ENCODE measurements at regions not wholly inside any gene's neighbourhood (a gene's known extent, or its start where the extent isn't known, plus 50 kb on each side); places are given as distances from the start of the nearest gene placed in this dataset.

DNA sequence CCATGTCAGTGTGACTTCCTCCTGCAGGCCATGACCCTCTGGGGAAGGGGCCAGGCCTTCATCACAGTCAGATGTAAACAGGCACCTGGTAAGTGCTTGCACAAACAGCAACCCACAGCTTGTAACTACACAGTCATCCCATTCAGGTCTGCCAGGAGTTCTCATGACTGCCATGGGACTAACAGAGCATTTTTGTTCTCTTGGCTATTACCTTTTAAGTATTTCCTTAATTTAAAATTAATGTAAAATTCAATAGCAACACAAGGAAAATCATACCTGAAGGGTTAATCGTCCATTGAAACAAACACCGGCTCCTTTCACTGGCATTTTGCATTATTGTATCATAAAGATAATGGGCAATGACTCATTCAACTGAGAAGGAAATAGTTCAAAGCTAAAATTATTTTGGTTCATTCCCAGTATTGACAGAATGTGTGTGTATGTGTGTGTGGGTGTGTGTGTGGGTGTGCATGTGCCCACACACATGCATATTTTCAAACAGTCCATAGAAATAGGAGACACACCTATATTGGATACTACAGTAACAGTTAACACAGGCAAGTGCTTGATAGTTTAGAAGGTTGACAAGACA is 307.9 kb downstream of the WDR11 start:
- Histone ChIP-seq H2AFZ (ENCODE audit: low read depth, low read length) (no peak overlapping the region), H3K9ac (ENCODE audit: low read length) (no peak overlapping the region), H3F3A (ENCODE audit: insufficient read depth, low read length, poor library complexity, severe bottlenecking) (no peaks in the 10 kb centered on the region), H3K9me2 (ENCODE audit: insufficient read depth, low read length) (no peaks in the 10 kb centered on the region), H3K27me3 (ENCODE audit: insufficient read depth, low read depth, low read length) (no peaks in the 10 kb centered on the region), H3K4me2 (ENCODE audit: low read length) (no peak overlapping the region), H3K36me3 (ENCODE audit: insufficient read depth, low read length) (no peaks in the 10 kb centered on the region), H3K79me2 (replicated peaks; ENCODE audit: insufficient read depth, low read length) (no peaks in the 10 kb centered on the region), H4K20me1 (ENCODE audit: insufficient read depth) (no peaks in the 10 kb centered on the region), H3K4me3 (ENCODE audit: low read length) (no peak overlapping the region), H3K9me3 (ENCODE audit: low read length) (no peaks in the 10 kb centered on the region), H3K27ac (ENCODE audit: low read length) (no peak overlapping the region)
- TF ChIP-seq TAF1 (IDR thresholded peaks at IDR 0.05; ENCODE audit: low read depth) (no peak), EZH2 (IDR thresholded peaks at IDR 0.05; ENCODE audit: borderline replicate concordance, insufficient read depth, low read length, poor library complexity, severe bottlenecking) (no peak), EP300 (conservative IDR thresholded peaks at IDR 0.05; ENCODE audit: poor library complexity, severe bottlenecking) (no peak)
- TF ChIP-seq, protein P1, sequence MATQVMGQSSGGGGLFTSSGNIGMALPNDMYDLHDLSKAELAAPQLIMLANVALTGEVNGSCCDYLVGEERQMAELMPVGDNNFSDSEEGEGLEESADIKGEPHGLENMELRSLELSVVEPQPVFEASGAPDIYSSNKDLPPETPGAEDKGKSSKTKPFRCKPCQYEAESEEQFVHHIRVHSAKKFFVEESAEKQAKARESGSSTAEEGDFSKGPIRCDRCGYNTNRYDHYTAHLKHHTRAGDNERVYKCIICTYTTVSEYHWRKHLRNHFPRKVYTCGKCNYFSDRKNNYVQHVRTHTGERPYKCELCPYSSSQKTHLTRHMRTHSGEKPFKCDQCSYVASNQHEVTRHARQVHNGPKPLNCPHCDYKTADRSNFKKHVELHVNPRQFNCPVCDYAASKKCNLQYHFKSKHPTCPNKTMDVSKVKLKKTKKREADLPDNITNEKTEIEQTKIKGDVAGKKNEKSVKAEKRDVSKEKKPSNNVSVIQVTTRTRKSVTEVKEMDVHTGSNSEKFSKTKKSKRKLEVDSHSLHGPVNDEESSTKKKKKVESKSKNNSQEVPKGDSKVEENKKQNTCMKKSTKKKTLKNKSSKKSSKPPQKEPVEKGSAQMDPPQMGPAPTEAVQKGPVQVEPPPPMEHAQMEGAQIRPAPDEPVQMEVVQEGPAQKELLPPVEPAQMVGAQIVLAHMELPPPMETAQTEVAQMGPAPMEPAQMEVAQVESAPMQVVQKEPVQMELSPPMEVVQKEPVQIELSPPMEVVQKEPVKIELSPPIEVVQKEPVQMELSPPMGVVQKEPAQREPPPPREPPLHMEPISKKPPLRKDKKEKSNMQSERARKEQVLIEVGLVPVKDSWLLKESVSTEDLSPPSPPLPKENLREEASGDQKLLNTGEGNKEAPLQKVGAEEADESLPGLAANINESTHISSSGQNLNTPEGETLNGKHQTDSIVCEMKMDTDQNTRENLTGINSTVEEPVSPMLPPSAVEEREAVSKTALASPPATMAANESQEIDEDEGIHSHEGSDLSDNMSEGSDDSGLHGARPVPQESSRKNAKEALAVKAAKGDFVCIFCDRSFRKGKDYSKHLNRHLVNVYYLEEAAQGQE (IDR thresholded peaks at IDR 0.05; ENCODE audit: borderline replicate concordance) = no peak

DNA sequence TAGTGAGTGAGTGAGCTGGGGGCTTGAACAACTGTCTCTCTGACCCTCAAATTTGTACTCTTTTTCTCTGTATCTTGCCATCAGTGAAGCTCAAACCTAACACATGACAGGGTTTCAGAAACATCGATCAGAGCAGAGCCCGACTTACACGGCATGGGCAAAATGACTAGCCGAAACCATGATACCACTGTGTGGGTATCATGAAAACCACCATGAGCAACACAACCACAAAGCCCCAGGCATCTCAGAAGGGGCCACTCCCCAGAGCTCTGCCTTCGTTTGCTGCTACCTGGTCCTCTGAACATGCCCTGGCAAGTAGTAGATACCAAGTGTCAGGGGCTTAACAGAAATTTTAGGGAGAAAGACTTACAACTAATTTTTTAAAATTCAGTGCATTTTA is 308.5 kb downstream of the WDR11 start:
- TF ChIP-seq RAD21 (conservative IDR thresholded peaks at IDR 0.05) (no peak), EP300 (conservative IDR thresholded peaks at IDR 0.05; ENCODE audit: poor library complexity, severe bottlenecking) (no peak), POLR2AphosphoS5 (IDR thresholded peaks at IDR 0.05) (no peak), EZH2 (IDR thresholded peaks at IDR 0.05; ENCODE audit: borderline replicate concordance, insufficient read depth, low read length, poor library complexity, severe bottlenecking) (no peak), MXI1 (conservative IDR thresholded peaks at IDR 0.05; ENCODE audit: poor library complexity, severe bottlenecking) (no peak), SMC3 (conservative IDR thresholded peaks at IDR 0.05; ENCODE audit: poor library complexity) (no peak)
- TF ChIP-seq, protein P1 (IDR thresholded peaks at IDR 0.05; ENCODE audit: borderline replicate concordance) = no peak
- TF ChIP-seq, protein P2, sequence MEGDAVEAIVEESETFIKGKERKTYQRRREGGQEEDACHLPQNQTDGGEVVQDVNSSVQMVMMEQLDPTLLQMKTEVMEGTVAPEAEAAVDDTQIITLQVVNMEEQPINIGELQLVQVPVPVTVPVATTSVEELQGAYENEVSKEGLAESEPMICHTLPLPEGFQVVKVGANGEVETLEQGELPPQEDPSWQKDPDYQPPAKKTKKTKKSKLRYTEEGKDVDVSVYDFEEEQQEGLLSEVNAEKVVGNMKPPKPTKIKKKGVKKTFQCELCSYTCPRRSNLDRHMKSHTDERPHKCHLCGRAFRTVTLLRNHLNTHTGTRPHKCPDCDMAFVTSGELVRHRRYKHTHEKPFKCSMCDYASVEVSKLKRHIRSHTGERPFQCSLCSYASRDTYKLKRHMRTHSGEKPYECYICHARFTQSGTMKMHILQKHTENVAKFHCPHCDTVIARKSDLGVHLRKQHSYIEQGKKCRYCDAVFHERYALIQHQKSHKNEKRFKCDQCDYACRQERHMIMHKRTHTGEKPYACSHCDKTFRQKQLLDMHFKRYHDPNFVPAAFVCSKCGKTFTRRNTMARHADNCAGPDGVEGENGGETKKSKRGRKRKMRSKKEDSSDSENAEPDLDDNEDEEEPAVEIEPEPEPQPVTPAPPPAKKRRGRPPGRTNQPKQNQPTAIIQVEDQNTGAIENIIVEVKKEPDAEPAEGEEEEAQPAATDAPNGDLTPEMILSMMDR (IDR thresholded peaks at IDR 0.05; ENCODE audit: poor library complexity, severe bottlenecking) = no peak
- Histone ChIP-seq H3K9me2 (ENCODE audit: insufficient read depth, low read length) (no peaks in the 10 kb centered on the region), H3K27ac (ENCODE audit: low read length) (no peak overlapping the region), H3F3A (ENCODE audit: insufficient read depth, low read length, poor library complexity, severe bottlenecking) (no peaks in the 10 kb centered on the region), H3K4me2 (ENCODE audit: low read length) (no peak overlapping the region), H3K36me3 (ENCODE audit: insufficient read depth, low read length) (no peaks in the 10 kb centered on the region), H4K20me1 (ENCODE audit: insufficient read depth) (no peaks in the 10 kb centered on the region), H2AFZ (ENCODE audit: low read depth, low read length) (no peak overlapping the region), H3K9me3 (ENCODE audit: low read length) (no peaks in the 10 kb centered on the region), H3K9ac (ENCODE audit: low read length) (no peak overlapping the region), H3K27me3 (ENCODE audit: insufficient read depth, low read depth, low read length) (no peaks in the 10 kb centered on the region), H3K4me3 (ENCODE audit: low read length) (no peak overlapping the region), H3K79me2 (replicated peaks; ENCODE audit: insufficient read depth, low read length) (no peaks in the 10 kb centered on the region)
